ENCODE measurements at regions not wholly inside any gene's neighbourhood (a gene's known extent, or its start where the extent isn't known, plus 50 kb on each side); places are given as distances from the start of the nearest gene placed in this dataset.

DNA sequence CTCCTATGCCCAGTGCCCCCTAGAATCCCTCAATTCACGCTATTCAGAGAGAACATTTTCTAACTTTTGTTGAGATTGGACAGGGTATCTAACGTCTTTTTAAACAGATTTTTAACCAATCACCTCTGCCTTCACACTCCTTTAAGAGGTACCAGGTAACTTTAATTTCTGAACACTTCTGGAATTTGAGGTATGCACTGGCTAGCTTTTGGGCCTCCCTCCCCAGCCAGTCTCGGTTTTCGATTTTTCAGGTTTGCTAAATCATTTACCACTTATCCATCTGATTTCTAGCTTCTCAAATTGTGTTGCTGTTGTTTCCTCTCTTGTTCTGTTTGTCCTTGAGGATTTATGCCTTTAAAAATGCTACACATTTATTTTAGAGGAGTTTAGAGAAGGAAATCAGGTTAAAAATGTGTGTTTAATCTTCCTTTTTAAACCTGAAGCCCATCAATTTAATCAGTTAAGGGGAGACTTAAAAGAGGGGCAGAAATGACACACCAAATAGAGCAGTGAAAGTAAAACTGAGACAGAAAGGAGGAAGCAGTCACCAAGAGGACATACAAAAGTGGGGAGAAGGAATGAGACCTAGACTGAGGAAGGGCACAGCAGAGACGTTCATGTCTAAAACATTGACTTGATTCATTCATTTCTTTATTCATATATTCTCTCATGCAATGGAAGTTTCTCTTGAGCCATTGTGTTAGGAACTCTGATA, 139.6 kb upstream of the HTR2A start:
- no peaks in the 10 kb centered on the region for H3K4me1 ChIP-seq
- DNase-seq = no peak
- WGBS, 2 donors = 31 to 63% methylated on average over 5 of the region's 5 CpGs

DNA sequence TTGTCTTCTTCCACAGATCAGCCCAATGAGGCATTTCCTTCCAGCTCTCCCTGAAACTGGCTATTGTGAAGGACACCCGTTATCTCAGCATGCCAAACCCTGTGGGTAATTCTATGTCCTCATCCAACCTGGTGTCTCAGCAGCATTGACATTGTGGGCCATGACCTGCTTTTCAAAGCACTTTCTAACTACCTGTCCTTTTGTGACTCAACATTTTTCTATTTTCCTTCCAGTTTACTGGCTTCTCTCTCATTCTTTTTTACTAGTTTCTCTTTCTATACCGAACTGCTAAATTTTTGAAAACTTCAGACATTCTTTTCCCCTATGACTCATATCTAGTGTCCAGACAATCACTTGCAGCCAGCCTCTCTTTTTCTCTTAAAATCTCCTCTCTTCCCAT, 136.4 kb upstream of the HTR2A start:
- Histone ChIP-seq H3K27me3 (no peaks in the 10 kb centered on the region), H3K9me3 (no peaks in the 10 kb centered on the region), H3K27ac (no peak overlapping the region), H3K4me1 (no peaks in the 10 kb centered on the region), H3K36me3 (no peaks in the 10 kb centered on the region), H3K4me3 (no peak overlapping the region)
- intact Hi-C loops (cut with DNase I) = no loop called here
- TF ChIP-seq EP300 (IDR thresholded peaks at IDR 0.05) = no peak
- TF ChIP-seq, protein P1, sequence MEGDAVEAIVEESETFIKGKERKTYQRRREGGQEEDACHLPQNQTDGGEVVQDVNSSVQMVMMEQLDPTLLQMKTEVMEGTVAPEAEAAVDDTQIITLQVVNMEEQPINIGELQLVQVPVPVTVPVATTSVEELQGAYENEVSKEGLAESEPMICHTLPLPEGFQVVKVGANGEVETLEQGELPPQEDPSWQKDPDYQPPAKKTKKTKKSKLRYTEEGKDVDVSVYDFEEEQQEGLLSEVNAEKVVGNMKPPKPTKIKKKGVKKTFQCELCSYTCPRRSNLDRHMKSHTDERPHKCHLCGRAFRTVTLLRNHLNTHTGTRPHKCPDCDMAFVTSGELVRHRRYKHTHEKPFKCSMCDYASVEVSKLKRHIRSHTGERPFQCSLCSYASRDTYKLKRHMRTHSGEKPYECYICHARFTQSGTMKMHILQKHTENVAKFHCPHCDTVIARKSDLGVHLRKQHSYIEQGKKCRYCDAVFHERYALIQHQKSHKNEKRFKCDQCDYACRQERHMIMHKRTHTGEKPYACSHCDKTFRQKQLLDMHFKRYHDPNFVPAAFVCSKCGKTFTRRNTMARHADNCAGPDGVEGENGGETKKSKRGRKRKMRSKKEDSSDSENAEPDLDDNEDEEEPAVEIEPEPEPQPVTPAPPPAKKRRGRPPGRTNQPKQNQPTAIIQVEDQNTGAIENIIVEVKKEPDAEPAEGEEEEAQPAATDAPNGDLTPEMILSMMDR (IDR thresholded peaks at IDR 0.05) = no peak
- TF ChIP-seq POLR2A (IDR thresholded peaks at IDR 0.05) = no peak
- no peak for DNase-seq
- 56 to 69% methylated on average over 2 of the region's 2 CpGs for WGBS, 2 donors

More for the DNA sequence above, 139.6 kb upstream of the HTR2A start:
- H3K36me3 ChIP-seq = no peaks in the 10 kb centered on the region
- no peaks in the 10 kb centered on the region for H3K9me3 ChIP-seq
- no peaks in the 10 kb centered on the region for H3K27me3 ChIP-seq
- H3K4me3 ChIP-seq = no peak overlapping the region
- TF ChIP-seq EP300 (IDR thresholded peaks at IDR 0.05) = no peak
- no peak for TF ChIP-seq POLR2AphosphoS5 (IDR thresholded peaks at IDR 0.05)
- TF ChIP-seq POLR2A (IDR thresholded peaks at IDR 0.05) = no peak
- TF ChIP-seq, protein P1 (IDR thresholded peaks at IDR 0.05) = no peak
- intact Hi-C loops (cut with DNase I) = no loop called here
- H3K27ac ChIP-seq = no peak overlapping the region

DNA sequence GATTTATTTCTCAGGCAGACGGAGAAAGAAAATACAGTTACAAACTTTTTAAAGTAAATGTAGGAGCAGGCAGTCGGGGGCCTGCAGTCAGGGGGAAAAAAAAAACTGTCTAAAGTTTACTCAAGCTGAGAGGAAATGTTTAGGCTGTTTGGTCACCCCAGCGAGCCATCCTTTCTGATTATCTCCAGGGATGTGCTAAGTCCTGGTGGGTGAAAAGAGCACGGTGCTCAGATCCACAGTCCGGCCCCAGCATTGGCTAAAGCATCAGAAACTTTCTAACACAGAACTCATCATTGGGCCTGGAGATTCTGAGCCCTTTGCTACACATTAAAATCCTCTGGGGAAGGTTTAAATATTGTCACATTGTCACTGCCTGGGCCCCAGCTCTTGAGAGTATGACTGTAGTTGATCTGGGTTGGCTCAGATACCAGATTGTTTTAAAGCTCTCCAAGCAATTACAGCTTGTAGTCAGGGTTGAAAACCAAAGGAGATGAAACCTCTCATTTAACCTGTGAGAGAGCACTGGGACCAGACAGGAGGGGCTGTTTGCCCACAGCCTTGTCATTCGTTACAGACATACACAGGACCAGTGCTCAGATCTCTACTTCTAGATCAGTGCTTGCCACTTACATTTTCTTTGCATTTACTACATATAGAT, 131.1 kb upstream of the HTR2A start:
- TF ChIP-seq, protein P1 (IDR thresholded peaks at IDR 0.05) = no peak
- TF ChIP-seq POLR2AphosphoS5 (IDR thresholded peaks at IDR 0.05) (no peak), EP300 (IDR thresholded peaks at IDR 0.05) (no peak), POLR2A (IDR thresholded peaks at IDR 0.05) (no peak)
- intact Hi-C loops (cut with DNase I) = no loop called here
- no peak overlapping the region for H3K4me3 ChIP-seq
- H3K27ac ChIP-seq = no peak overlapping the region
- DNase-seq = no peak
- H3K27me3 ChIP-seq = no peaks in the 10 kb centered on the region
- H3K9me3 ChIP-seq = no peaks in the 10 kb centered on the region
- 48 to 61% methylated on average over 6 of the region's 6 CpGs for WGBS, 2 donors
- no peaks in the 10 kb centered on the region for H3K36me3 ChIP-seq
- no peaks in the 10 kb centered on the region for H3K4me1 ChIP-seq

DNA sequence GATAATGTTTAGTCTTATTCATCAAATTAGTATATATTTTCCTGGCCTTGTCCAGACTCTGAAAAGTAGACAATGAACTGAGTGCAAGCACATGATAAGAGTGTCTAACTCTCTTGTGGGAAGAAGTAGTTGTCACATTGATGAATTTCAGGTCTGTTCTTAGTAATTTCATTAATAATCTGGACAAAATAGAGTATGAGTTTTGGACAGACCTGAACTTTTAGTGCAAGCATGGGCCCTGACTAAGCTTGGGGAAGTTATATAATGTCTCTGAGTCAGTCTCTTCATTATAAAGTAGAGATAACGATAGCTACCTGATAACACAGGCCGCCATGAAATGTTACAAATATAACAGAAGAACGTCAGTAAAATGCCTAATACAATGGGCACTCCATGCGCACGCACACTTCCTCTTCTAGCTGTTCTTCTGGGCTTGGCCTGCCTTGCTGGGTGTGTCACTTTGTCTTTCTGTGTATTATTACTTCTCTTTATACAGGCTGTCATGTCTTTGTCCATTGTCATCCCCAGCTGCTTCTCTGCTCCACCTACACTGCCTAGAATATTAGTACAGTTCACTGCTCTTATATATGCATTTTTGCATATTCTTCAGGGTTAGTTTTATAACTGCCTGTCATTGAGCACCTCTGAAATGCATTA, 129.1 kb upstream of the HTR2A start:
- WGBS, 2 donors = 55 to 75% methylated on average over 5 of the region's 5 CpGs
- TF ChIP-seq EP300 (IDR thresholded peaks at IDR 0.05) (no peak), POLR2A (IDR thresholded peaks at IDR 0.05) (no peak), POLR2AphosphoS5 (IDR thresholded peaks at IDR 0.05) (no peak)
- TF ChIP-seq, protein P1 (IDR thresholded peaks at IDR 0.05) = no peak
- H3K27ac ChIP-seq = no peak overlapping the region

More for the DNA sequence above, 129.1 kb upstream of the HTR2A start:
- Histone ChIP-seq H3K4me3 (no peak overlapping the region), H3K36me3 (no peaks in the 10 kb centered on the region), H3K27me3 (no peaks in the 10 kb centered on the region), H3K4me1 (no peaks in the 10 kb centered on the region), H3K9me3 (no peaks in the 10 kb centered on the region)
- intact Hi-C loops (cut with DNase I) = no loop called here
- no peak for DNase-seq

Data from sigmoid colon (tissue), 6 donors.